DOHH2 (cell line): ENCODE measurements at regions not wholly inside any gene's neighbourhood (a gene's known extent, or its start where the extent isn't known, plus 50 kb on each side); places are given as distances from the start of the nearest gene placed in this dataset.
"Not testable (repeated sequence)": the region's sequence is repeated elsewhere in the genome, so short reads cannot be mapped to it uniquely, and the experiment has no call there.

Experiments
- H3F3A ChIP-seq: fragments of 200-600 bp; sonication (generic), shearing (Covaris generic); 2 replicates; pipeline ENCODE4 v1.6.0; 2016; ENCODE audit warnings: antibody characterized with exemption, mild to moderate bottlenecking; ENCODE audit not compliant: control insufficient read depth, insufficient read depth
- H3K27ac ChIP-seq: fragments of 200-600 bp; sonication (generic); 2 replicates; pipeline ENCODE4 v1.5.1; 2014; ENCODE audit warnings: low read depth, mild to moderate bottlenecking, low read length, moderate library complexity
- H3K27me3 ChIP-seq: fragments of 200-600 bp; sonication (generic); 2 replicates; pipeline ENCODE4 v1.6.1; 2014; ENCODE audit warnings: mild to moderate bottlenecking, low read length, mixed read lengths; ENCODE audit not compliant: control insufficient read depth
- H3K36me3 ChIP-seq: fragments of 200-600 bp; sonication (generic); 2 replicates; pipeline ENCODE4 v1.6.1; 2014; ENCODE audit warnings: mild to moderate bottlenecking, low read length, moderate library complexity, mixed read lengths; ENCODE audit not compliant: control insufficient read depth
- H3K4me1 ChIP-seq: fragments of 200-600 bp; sonication (generic); 2 replicates; pipeline ENCODE4 v1.6.1; 2014; ENCODE audit warnings: mild to moderate bottlenecking, low read length, mixed read lengths; ENCODE audit not compliant: control insufficient read depth
- H3K4me2 ChIP-seq: fragments of 200-600 bp; sonication (generic); 2 replicates; pipeline ENCODE4 v1.6.0; 2014; ENCODE audit warnings: mild to moderate bottlenecking, low read length, moderate library complexity
- H3K4me3 ChIP-seq: fragments of 200-600 bp; sonication (generic); 2 replicates; pipeline ENCODE4 v1.5.1; 2014; ENCODE audit warnings: mild to moderate bottlenecking, low read length, mixed read lengths
- H3K79me2 ChIP-seq: fragments of 200-600 bp; sonication (generic); 2 replicates; pipeline ENCODE4 v1.6.1; 2014; ENCODE audit warnings: mild to moderate bottlenecking, low read length, mixed read lengths; ENCODE audit not compliant: control insufficient read depth
- H3K9me2 ChIP-seq: fragments of 200-600 bp; sonication (generic); replicated peaks from 2 replicates; pipeline ENCODE4 v1.6.1; 2014; ENCODE audit warnings: mild to moderate bottlenecking, low read length, mixed read lengths; ENCODE audit not compliant: control insufficient read depth
- H3K9me3 ChIP-seq: fragments of 200-600 bp; sonication (generic); 2 replicates; pipeline ENCODE4 v1.6.1; 2014; ENCODE audit warnings: antibody characterized with exemption, low read length, mixed read lengths; ENCODE audit not compliant: control insufficient read depth, insufficient read depth
- H4K20me1 ChIP-seq: fragments of 200-600 bp; sonication (generic); 2 replicates; pipeline ENCODE4 v1.6.0; 2014; ENCODE audit warnings: low read depth, mild to moderate bottlenecking, antibody characterized with exemption, low read length, moderate library complexity; ENCODE audit not compliant: control insufficient read depth, insufficient read depth
- CTCF ChIP-seq: fragments of 200-600 bp; sonication (generic); IDR thresholded peaks from one replicate; pipeline ENCODE4 v1.5.1; 2014; ENCODE audit warnings: antibody characterized with exemption, mild to moderate bottlenecking, low read depth, low read length; ENCODE audit not compliant: poor library complexity, severe bottlenecking
- EZH2phosphoT487 ChIP-seq: fragments of 200-600 bp; sonication (generic); IDR thresholded peaks from 2 replicates; pipeline ENCODE4 v1.6.1; 2017; ENCODE audit warnings: borderline replicate concordance, mild to moderate bottlenecking, antibody characterized with exemption, low read length, moderate library complexity, mixed read lengths

- H3K4me1 ChIP-seq, result peaks cover 25% of the 10 kb centered on the region
- no peaks in the 10 kb centered on the region for H3K27me3 ChIP-seq
- TF ChIP-seq EZH2phosphoT487 (no peak), CTCF (no peak)
- peak overlapping the region; percentile 71 for H3K4me2 ChIP-seq
- peaks cover 12% of the 10 kb centered on the region for H3F3A ChIP-seq
- H3K4me3 ChIP-seq, result peak overlapping the region; percentile 52
- H4K20me1 ChIP-seq, result no peaks in the 10 kb centered on the region
- no peaks in the 10 kb centered on the region for H3K9me2 ChIP-seq
- H3K27ac ChIP-seq, result peak overlapping the region; percentile 68
- H3K9me3 ChIP-seq, result no peaks in the 10 kb centered on the region
- H3K79me2 ChIP-seq, result no peaks in the 10 kb centered on the region
- no peaks in the 10 kb centered on the region for H3K36me3 ChIP-seq
These were observed 506.9 kb upstream of the ADGRB3 start for GRCh38 chr6:68128211-68128610.

GRCh38 chr6:68127074-68127473 is 508.0 kb upstream of the ADGRB3 start:
- H3K4me2 ChIP-seq, result peak overlapping the region; percentile 71
- no peak for TF ChIP-seq EZH2phosphoT487
- no peak for TF ChIP-seq CTCF
- H3K9me3 ChIP-seq, result peaks cover 10% of the 10 kb centered on the region
- H4K20me1 ChIP-seq, result no peaks in the 10 kb centered on the region
- no peaks in the 10 kb centered on the region for H3K27me3 ChIP-seq
- no peaks in the 10 kb centered on the region for H3K36me3 ChIP-seq
- H3F3A ChIP-seq, result peaks cover 12% of the 10 kb centered on the region
- H3K79me2 ChIP-seq, result no peaks in the 10 kb centered on the region
- H3K9me2 ChIP-seq, result no peaks in the 10 kb centered on the region
- H3K4me3 ChIP-seq, result peak overlapping the region; percentile 52; the same call in 1 of the 2 replicates
- peak overlapping the region; percentile 68 for H3K27ac ChIP-seq
- peaks cover 25% of the 10 kb centered on the region for H3K4me1 ChIP-seq

- Histone ChIP-seq H3K27ac (no peak overlapping the region), H3K27me3 (no peaks in the 10 kb centered on the region), H3K9me2 (no peaks in the 10 kb centered on the region), H3K4me3 (no peak overlapping the region), H3K36me3 (no peaks in the 10 kb centered on the region), H3K4me2 (no peak overlapping the region), H3K9me3 (peaks cover 19% of the 10 kb centered on the region), H3K4me1 (peaks cover 25% of the 10 kb centered on the region), H3F3A (peaks cover 12% of the 10 kb centered on the region), H3K79me2 (no peaks in the 10 kb centered on the region), H4K20me1 (no peaks in the 10 kb centered on the region)
- TF ChIP-seq EZH2phosphoT487, result no peak
- TF ChIP-seq CTCF, result no peak
These were observed 508.9 kb upstream of the ADGRB3 start for GRCh38 chr6:68126089-68126749.

- not testable (repeated sequence) for H3K9me2 ChIP-seq, H3K27ac ChIP-seq, H3K79me2 ChIP-seq, H3K4me3 ChIP-seq, H3F3A ChIP-seq, H4K20me1 ChIP-seq, H3K4me2 ChIP-seq, H3K27me3 ChIP-seq, H3K36me3 ChIP-seq
- Histone ChIP-seq H3K9me3 (peaks cover 19% of the 10 kb centered on the region), H3K4me1 (peaks cover 17% of the 10 kb centered on the region)
These were observed 512.1 kb upstream of the ADGRB3 start for GRCh38 chr6:68122975-68123374.
